Middle frontal gyrus (tissue), 1 donor: ENCODE measurements at regions not wholly inside any gene's neighbourhood (a gene's known extent, or its start where the extent isn't known, plus 50 kb on each side); places are given as distances from the start of the nearest gene placed in this dataset.

Experiments
- DNase-seq: peaks from one replicate; pipeline ENCODE4 v3.0.0-alpha.2; 2015; ENCODE audit warnings: low spot score; ENCODE audit errors: extremely low spot score

DNA sequence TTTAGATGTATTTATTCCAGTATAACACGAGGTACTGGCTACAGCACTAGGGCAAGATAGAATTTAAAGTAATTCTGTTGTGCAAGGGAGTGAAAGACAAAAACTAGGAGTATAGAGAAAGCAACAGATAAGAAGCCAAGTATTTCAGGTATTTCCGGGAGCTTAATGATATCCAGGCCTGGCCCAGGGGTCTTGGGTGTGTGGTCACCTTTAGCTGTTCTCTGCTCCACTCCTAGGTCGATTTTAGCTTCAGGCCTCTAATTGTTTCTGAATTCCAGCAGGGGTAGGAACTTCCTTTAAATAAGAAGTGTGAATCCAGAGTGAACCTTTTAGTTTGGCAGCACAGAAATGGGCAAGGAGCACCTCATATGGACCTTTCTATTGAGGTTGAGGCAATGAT lies 342.3 kb upstream of the MYT1L start:
- no peak for DNase-seq

DNA sequence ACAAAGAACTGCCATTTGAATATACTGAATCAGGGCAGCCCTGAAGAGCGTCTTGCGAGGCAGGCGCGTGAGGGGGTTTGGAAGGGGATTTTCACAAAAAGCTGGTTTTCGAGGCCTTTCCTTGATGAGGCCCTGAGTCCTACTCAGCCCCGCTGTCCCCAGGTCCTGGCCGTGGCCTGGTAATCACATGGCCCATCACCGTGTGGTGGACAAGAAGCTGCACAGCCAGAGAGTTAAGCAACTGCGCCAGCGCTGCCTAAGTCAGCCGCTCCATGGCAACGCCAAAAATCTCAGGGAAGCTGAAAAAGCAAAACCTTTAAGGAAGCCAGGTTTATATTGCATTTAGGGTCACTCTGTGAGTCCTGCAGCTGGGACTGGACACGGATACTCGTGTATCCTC lies 341.2 kb upstream of the MYT1L start:
- DNase-seq, result no peak

DNA sequence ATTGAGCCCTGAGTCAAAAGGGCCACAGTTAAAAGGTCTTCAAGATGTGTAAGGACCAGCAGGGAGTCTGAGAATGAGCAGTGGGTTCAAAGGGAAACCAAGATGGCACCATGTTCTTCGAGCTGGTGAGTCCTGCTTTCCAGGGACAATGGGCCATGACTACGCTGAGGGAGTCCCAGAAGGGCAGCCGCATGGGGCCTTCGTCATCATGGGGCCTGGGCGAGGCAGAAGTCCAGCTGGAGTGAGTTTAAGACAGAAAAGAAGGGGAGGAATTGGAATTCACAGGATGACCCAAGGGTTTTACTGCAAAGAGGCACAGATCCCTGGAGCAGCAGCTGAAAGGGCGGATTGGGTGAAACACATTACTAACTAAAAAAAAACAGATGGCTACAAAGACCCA lies 340.8 kb upstream of the MYT1L start:
- no peak for DNase-seq

DNA sequence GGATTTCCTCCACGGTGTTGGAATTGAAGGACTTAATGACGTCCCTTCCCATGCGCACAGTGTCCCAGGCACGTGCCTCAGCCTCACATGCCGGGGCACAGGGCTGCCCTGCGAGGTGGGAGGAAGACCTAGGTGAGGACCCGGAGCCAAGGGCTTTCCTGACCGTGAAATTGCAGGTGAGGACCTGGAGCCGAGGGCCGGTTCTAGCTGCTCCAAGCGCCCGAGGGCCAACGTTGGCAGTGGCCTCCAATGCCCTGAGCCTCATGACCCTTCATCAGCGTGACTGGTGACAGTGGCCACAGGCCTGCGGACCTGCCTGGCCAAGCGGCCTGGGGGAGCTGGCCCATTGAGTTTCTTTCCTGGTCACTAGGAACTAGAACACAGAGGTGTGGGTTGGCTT lies 338.2 kb upstream of the MYT1L start:
- no peak for DNase-seq

DNA sequence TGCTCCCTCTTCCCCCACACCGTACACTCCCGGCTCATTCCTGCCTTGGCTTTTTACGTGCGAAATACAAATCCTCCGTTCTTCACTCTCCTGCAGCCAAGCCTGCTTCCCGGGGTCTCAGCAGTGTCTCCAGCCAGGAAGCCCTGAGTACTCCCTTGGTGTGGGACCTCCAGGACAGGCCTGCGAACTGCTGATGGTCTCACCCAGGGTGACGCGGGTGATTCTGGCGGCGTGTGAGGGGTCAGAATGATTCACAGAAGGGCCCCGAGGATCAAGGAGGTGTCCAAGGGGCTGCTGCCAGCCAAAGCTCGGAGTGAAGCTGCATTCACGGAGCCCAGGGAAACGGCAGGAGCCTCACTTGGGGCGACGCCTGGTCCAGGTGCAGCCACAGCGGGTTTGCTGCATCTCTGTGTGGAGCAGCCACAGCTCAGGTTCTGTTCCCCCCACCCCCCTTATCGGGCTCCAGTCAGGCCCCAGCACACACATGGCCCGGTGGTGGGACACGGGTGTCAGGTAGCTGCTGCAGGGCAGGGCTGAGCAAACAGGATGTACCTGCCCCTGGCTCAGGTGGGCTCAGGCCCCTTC lies 337.7 kb upstream of the MYT1L start:
- DNase-seq, result no peak

DNA sequence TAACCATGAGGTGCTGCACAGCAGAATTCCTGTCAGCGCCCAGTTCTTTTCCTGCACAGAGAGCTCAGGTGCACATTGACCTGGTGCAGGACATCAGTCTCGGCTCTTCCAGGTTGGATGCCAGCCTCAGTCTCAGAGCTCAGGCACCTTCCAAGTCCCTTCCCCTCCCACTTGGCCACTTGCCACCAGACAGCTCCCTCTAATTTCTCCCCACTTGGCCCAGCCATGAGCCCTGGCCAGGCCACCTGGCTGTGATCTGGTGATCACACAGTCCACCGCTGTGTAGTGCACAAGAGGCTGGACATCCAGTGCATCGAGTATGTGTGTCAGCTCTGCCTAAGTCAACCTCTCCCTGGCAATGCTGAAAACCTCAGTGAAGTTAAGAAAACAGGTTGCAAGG lies 336.6 kb upstream of the MYT1L start:
- no peak for DNase-seq

DNA sequence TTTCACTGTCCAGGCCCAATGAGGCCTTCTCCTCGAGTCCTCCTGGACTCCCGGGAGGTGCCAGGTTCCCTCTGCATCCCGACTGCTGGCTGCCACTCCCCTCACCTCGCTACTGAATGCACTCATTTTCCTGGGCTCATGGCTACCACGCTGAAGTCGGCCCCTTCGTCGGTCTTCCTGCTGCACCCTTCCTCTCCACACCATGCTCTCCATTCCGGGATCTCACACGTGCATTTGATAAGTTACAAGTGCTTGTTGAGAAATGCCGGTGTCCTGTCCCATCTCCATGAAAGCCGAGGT lies 334.7 kb upstream of the MYT1L start:
- DNase-seq, result no peak

DNA sequence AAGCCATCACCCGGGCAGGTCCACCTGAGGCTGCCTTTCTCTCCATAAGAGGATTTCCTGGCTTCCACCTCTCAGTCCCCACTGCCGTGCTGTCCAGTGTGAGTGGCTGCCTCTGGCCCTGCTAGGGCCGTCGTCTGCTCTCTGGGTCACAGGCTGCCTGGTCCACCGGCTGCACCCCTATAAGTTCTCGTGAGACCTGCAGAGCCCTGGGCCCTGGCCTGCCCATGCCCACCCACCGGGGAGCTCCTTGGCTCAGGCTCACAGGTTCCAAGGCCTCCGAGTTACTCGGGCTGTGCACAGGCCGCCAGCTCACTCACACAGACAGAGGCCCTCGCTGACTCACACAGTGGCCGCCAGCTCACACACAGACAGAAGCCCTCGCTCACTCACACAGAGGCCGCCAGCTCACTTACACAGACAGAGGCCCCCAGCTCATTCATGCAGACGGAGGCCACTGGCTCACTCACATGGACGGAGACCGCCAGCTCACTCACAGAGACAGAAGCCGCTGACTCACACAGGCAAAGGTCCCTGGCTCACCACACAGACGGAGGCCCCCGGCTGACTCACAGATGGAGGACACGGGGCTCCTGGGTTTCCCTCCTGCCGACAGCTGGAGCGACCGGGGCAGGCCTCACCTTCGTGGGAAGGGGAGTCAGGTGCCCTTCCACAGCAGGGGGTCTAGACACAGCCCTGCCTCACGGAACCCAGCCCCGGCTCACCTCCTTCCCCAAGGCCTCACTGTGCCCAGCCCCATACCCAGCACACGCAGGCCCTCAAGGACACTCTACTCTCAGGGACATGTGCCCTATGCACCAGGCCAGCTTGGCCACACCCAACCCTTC lies 334.1 kb upstream of the MYT1L start:
- no peak for DNase-seq

DNA sequence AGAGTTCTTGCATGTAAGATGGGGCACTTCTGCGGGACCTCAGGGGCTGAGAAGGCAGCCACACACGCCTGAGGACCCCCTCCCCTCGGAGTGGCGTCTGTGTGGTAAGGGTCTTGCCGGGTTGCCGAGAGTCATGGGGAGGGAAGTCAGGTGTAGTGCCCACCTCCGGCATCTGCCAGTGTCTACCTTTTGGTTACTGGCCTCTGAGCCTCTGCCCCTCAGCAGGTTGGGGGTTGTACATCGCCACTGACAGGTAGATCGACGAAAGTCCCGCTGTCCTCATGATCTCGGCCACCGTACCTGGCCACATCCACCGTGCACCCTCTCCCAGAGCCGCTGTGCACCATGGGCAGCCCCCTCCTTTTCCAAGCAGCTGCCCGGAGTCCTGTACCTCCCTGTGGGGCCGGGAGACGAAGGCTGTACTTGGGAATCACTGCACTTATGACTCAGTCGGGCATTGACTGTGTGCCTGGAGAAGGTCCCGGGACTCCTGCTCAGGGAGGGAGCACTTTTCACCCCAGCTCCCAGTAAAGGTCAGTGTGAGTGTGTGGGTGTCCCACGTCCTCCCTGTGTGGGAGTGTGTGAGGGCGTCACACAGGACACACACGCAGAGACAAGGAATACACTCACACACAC lies 332.4 kb upstream of the MYT1L start:
- no peak for DNase-seq

DNA sequence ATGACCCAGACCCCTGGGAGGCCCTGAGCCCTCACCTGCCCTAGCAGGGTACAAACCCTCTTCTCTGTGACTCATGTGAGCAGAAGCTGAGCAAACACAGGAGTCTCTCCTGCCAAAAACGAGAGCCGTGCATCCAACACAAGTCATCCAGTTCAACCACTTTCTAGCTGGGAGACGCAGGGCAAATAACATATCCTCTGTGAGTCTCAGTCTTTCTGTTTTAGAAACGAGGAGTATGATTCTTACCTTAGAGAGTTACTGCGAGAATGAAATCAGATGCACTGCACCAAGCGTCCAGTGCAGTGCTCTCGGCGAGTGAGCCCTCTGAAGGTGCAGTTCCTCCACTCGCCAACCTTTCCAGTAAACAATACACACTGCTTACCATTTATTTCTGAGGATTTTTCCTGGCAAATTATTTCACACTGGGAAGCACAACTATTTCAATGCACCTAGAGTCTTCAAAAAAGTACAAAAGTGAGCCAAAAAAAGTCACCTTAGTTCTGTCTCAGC lies 331.8 kb upstream of the MYT1L start:
- DNase-seq, result no peak

DNA sequence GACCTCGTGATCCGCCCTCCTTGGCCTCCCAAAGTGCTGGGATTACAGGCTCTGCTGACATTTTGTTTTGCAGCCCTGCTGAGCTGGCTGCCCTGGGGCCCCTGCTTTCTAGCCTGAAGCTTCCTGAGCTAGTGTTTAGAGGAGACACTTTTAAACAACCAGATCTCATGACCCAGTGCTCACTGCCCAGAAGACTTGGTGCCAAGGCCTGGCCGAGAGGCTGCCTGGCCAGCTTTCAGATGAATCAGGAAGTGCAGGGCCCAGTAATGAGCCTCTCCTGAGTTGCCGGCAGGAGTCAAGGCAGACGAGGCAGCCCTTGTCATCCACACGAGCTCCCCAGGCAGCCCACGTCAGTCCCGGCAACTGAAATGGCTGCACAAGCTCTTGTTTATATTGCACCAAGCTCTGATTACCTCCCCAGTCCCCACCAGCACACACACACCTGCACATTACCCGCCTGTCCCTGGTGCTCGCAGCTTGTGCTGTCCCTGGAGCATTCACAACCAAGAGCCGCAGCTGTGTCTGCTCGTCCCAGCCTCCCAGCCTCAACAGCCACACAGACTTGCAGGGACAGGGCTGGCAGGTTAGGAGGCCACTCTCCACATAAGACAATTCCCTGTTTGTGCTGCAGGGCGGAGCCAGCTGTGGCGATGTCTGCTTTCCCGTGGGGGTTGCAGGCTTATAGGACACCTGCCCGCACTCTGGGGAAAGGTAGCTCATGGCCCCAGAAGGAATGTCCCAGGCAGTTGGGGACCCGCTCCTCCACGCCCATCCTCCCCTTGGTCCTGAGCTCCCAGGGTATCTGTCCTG lies 331.2 kb upstream of the MYT1L start:
- peak; percentile 16 for DNase-seq

DNA sequence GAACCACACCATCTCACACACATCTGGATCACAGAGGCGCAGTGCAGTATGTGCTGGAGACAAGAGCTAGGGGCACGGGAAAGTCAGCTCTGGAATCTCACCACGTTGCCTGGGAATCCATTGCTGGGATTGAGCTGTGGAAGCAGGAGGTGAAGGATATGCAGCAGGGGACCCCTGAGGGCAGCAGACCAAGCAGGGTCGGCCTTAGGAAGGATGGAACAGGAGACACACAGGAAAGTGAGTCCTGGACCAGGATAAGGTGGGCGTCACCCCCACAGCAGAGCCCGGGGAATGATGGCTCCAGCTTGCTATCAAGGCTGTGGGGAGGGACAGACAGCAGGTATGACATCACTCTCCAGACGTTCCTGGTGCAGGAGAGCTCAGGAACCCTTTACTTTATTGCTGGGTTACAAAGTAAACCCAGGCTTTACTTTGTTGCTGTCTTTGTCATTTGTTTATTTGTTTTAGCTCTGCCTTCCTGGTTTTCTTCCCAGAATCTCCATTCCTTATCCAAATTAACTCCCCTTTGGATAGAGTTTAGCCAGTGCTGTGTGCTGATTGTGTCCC lies 329.8 kb upstream of the MYT1L start:
- no peak for DNase-seq

DNA sequence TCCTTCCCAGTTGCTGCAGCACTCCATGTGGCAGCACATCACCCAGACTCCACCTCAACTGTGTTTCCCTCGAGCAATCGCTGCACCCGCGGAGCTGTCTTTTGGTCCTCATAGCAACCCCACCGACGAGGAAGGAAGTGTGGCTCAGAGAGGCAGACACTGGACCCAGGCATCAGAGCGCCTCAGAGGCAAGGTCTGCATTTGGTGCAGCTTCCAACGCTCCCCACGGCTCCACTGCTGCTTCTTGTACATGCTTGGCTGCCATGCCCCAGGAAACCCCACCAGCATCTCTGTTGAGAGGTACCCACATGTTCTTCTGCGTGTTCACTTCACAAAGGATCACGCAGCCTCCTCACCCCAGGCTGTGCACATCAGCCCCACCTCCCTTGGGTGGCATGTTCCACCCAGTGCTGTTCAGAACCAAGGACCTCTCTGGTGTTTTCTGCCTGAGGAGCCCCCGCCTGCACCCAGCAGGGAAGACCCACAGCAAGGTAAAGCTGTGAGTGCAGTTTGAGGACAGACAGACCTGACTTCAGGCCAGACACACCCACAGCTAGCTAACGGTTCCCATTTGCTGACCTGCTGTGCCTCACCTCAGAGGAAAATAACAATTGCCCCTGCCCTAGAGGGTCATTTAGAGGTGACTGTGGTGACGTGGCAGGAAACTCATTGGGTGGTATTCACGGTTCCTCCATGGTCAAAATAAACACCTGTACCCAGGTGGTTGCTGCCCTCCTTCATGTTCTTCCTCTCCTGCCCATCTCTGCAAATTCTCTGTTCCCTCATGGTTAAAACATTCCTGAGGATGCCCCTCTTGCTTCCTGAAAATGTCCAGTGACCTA lies 326.3 kb upstream of the MYT1L start:
- DNase-seq, result no peak

DNA sequence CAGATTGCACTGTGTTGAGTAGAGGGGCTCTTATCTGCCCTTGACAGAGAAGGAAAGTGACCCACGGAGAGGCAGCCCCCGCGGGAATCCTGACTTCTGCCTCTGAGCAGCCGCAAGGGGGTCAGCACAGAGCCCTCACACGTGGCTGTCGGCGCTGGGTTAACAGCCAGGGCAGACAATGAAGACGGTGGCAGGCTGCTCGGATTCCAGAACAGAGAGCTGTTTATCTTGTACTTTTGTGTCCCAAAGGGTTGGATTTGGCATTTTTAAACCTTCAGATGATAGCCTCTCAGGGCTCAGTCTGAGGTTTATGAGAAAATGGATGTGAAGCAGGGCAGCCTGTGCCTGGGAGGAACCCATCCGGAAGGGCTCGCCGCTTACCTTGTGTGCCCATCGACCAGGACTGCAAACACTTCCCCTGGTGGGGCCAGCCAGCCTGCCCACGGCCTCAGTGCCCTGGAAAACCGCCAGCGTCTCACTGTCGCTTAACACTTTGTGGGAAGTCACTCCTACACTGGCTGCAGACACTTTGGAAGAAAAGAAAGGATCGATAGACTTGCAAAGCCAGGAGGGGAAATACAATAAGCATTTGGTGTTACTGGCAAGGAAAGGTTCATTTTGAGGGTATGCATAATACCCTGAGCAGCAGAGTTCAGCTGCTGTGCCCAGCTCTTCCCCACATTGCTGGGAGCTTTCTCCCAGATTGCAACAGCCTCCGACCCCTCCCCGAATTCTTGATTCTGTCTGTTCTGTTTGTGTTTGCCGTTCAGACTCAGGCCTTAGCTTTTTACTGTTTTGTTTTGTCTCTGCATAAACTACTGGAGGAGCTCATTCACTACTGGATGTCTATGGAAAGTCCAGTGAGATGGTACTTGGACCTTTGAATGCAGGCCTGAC lies 325.3 kb upstream of the MYT1L start:
- DNase-seq, result no peak

DNA sequence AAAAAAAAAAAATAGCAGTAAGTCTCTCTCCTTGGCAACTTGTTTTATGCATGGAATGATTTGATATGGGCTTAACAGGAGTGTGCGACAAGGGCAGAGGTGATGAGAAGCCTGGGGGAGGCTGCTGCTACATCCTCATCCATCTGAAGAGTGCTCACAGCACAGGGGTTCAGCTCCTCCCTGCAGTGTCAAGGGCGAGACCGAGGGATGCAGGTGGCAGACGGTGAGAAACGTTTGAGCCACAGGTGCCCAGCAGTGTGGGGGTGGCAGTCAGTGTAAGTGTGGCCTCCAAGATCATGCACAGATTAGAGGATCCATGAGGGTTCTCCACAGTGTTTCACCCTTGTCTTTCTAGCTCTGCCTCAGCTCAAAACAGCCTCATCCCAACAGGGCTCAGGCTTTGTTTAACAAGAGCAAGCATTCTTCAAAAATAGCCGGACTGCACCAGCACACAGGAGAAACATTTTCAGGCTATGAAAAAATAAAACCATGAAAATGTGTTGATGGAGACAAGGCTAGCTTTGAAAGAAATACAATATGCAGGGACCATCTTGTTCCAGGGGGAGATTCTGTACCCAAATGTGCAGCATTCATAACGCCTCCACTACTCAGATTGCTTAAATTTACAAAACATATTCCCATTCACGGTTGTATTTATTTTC lies 324.5 kb upstream of the MYT1L start:
- DNase-seq, result no peak

DNA sequence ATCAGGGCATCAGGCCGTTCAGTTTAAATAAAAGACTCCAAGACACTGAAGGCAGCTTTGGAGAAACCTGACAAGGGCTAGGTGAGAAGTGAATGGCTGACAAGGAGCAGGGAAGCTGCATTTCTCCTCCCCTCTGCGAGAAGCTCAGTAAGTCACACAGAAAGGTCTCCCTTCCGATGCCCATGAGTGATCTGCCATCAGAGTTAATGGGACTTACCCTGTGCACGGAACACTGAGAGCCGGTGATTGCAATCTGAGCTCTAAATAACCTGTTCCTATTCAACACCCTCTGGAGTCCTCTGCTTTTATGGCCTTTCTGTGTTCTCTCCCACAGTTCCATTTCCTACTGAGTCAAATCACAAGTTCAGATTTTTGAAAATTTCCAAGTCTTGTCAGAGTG lies 322.2 kb upstream of the MYT1L start:
- DNase-seq, result no peak

DNA sequence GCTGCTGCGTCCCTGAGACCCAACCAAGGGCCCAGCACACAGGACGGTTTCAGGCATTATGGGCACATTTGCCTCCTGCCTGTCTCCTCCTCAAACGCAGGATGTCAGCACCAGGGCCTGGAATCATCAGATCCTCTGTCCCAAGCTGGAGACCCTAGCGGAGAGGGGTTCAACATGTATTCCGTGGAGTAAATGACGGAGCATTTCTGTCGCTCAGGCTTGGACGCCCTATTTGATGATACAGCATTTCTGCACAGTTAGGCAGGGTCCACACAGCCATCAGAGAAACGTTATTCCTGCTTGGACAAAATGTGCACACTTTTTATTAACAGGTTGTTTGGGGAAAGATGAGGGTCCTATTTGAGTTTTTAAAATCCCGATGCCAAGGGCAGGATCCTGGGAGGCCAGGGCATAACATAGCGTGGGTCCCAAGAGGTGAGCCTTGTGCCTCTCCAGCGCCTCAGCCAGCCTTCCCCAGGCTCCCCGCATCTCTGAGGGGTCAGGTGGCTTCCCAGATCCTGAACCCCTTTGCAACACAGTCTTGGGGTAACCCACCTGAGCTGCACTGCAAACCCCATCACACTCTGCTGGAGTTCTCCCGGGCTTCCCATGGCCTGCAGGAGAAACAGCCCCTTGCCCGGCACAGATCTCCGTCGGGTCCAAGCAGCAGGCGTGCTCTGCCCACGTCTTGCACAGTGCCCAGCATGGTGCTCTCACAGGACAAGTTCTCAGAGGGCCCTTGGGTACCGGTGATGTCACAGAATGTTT lies 319.7 kb upstream of the MYT1L start:
- DNase-seq, result no peak
